ENCODE measurements at regions not wholly inside any gene's neighbourhood (a gene's known extent, or its start where the extent isn't known, plus 50 kb on each side); places are given as distances from the start of the nearest gene placed in this dataset.

- Histone ChIP-seq H3K9me3 (ENCODE audit: control insufficient read depth, low read length) (no peaks in the 10 kb centered on the region), H3K27me3 (ENCODE audit: control insufficient read depth, insufficient read depth, low read length, poor library complexity, severe bottlenecking) (no peaks in the 10 kb centered on the region), H3K27ac (ENCODE audit: low read depth, low read length) (no peak overlapping the region), H3K4me1 (ENCODE audit: control insufficient read depth, insufficient read depth, low read length) (no peaks in the 10 kb centered on the region), H3K4me3 (ENCODE audit: low read length) (no peak overlapping the region), H3K9ac (ENCODE audit: extremely low read depth, low read length, poor library complexity, severe bottlenecking) (no peak overlapping the region), H3K36me3 (ENCODE audit: control insufficient read depth, insufficient read depth, low read length) (no peaks in the 10 kb centered on the region)
- Mint-ChIP-seq H3K9me3 (no peaks in the 10 kb centered on the region), H3K4me3 (no peak overlapping the region), H3K27me3 (ENCODE audit: insufficient read depth) (no peaks in the 10 kb centered on the region), H3K4me1 (peaks cover 10% of the 10 kb centered on the region), H3K27ac (no peak overlapping the region), H3K36me3 (ENCODE audit: low read depth) (no peaks in the 10 kb centered on the region)
- no peak for DNase-seq
- peak; percentile 49 for TF ChIP-seq CTCF (conservative IDR thresholded peaks at IDR 0.05)
- 87 to 100% methylated on average over 1 to 5 of the region's 5 CpGs for WGBS, 2 experiments (ENCODE audit: insufficient coverage in 1 of 2, insufficient read length in 1 of 2)
Measured at GRCh38 chr5:4081466-4081865, 485.8 kb downstream of the IRX1 start.

GRCh38 chr5:4082966-4083564 is 487.4 kb downstream of the IRX1 start:
- Histone ChIP-seq H3K9me3 (ENCODE audit: control insufficient read depth, low read length) (no peaks in the 10 kb centered on the region), H3K27ac (ENCODE audit: low read depth, low read length) (no peak overlapping the region), H3K36me3 (ENCODE audit: control insufficient read depth, insufficient read depth, low read length) (no peaks in the 10 kb centered on the region), H3K4me3 (ENCODE audit: low read length) (no peak overlapping the region), H3K4me1 (ENCODE audit: control insufficient read depth, insufficient read depth, low read length) (no peaks in the 10 kb centered on the region), H3K27me3 (ENCODE audit: control insufficient read depth, insufficient read depth, low read length, poor library complexity, severe bottlenecking) (no peaks in the 10 kb centered on the region), H3K9ac (ENCODE audit: extremely low read depth, low read length, poor library complexity, severe bottlenecking) (no peak overlapping the region)
- no peak for DNase-seq
- Mint-ChIP-seq H3K9me3 (no peaks in the 10 kb centered on the region), H3K4me1 (peaks cover 10% of the 10 kb centered on the region), H3K36me3 (ENCODE audit: low read depth) (no peaks in the 10 kb centered on the region), H3K4me3 (no peak overlapping the region), H3K27ac (no peak overlapping the region), H3K27me3 (ENCODE audit: insufficient read depth) (no peaks in the 10 kb centered on the region)
- TF ChIP-seq CTCF (conservative IDR thresholded peaks at IDR 0.05) = no peak
- WGBS, 2 experiments (ENCODE audit: insufficient coverage in 1 of 2, insufficient read length in 1 of 2) = 80 to 92% methylated on average over 1 to 6 of the region's 6 CpGs

GRCh38 chr5:4083591-4084337 is 488.1 kb downstream of the IRX1 start:
- peaks cover 10% of the 10 kb centered on the region for H3K4me1 Mint-ChIP-seq
- H3K9me3 Mint-ChIP-seq = no peaks in the 10 kb centered on the region
- Histone ChIP-seq H3K9ac (ENCODE audit: extremely low read depth, low read length, poor library complexity, severe bottlenecking) (no peak overlapping the region), H3K4me3 (ENCODE audit: low read length) (no peak overlapping the region), H3K27me3 (ENCODE audit: control insufficient read depth, insufficient read depth, low read length, poor library complexity, severe bottlenecking) (no peaks in the 10 kb centered on the region), H3K36me3 (ENCODE audit: control insufficient read depth, insufficient read depth, low read length) (no peaks in the 10 kb centered on the region), H3K27ac (ENCODE audit: low read depth, low read length) (no peak overlapping the region), H3K9me3 (ENCODE audit: control insufficient read depth, low read length) (no peaks in the 10 kb centered on the region), H3K4me1 (ENCODE audit: control insufficient read depth, insufficient read depth, low read length) (no peaks in the 10 kb centered on the region)
- no peaks in the 10 kb centered on the region for H3K27me3 Mint-ChIP-seq (ENCODE audit: insufficient read depth)
- H3K4me3 Mint-ChIP-seq = no peak overlapping the region
- WGBS, 2 experiments (ENCODE audit: insufficient coverage in 1 of 2, insufficient read length in 1 of 2) = 89 to 90% methylated on average over 5 to 13 of the region's 13 CpGs
- no peak overlapping the region for H3K27ac Mint-ChIP-seq
- no peaks in the 10 kb centered on the region for H3K36me3 Mint-ChIP-seq (ENCODE audit: low read depth)
- TF ChIP-seq CTCF (conservative IDR thresholded peaks at IDR 0.05) = no peak
- no peak for DNase-seq

All from endodermal cell (in vitro differentiated cells).